ENCODE measurements at regions not wholly inside any gene's neighbourhood (a gene's known extent, or its start where the extent isn't known, plus 50 kb on each side); places are given as distances from the start of the nearest gene placed in this dataset.

DNA sequence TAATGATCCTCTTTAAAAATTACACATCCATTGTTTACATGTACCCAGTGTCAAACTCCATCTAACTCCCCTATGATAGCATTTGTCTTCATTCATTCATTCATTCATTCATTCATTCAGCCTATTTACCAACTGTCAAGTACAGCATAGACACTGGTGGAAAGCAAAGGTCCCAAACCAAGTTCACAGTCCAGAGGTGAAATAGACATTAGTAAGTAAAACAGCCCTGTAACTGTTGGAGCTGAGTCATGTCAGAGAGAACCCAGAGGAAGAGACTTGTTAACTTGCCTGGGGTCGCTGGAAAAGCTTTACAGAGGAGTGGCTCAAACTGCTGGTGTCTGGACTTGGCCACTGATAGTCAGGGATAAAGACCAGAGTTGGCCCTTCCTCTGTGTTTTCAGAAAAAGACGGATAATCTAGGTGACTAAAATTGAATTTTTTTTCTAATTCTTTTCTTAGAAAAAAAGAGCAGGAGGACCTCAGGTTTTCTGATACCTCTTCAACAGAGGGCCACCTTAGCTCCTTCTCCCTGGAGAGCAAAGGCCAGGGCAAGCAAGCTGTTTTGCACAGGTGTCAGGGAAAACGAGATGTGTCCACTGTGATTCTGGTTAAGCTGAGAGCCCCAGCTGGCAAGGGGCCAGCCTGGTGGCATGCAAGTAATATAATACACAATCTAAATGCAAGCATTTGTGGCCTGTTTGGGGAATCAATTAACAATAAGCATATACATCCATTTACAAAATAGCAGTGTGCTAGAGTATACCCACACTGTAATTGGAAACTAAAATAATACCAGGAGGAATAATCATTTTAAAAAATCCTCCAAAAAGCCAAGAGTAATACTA, 96.7 kb upstream of the SLC14A2 start:
- no peak for TF ChIP-seq CTCF (IDR thresholded peaks at IDR 0.05)
- TF ChIP-seq ZFX (IDR thresholded peaks at IDR 0.05; ENCODE audit: borderline replicate concordance) = no peak

All from 22Rv1 (cell line).